ENCODE measurements at regions not wholly inside any gene's neighbourhood (a gene's known extent, or its start where the extent isn't known, plus 50 kb on each side); places are given as distances from the start of the nearest gene placed in this dataset.

DNA sequence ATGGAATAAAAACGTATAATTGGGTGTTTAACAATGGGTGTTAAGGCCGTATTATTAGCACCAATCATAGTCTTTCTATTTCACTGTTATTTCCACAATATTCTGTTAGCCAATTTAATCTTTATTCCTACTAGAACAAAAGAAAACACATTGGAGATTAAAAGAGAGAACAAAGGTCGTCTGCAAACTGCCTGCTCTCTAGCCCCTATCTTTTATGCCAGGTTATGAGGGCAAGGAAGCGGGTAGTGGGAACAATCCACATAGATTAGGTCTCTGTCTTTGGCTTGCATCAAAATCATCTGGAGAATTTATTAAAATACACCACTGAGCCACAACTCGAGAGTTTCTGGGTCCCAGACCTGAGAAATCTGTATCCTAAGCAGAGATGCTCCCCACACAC lies 69.4 kb upstream of the DSC1 start:
- no CpG with 5 or more reads among the region's 5 CpGs for whole genome bisulfite sequencing (ENCODE audit: insufficient coverage)
- Histone ChIP-seq H3K36me3 (ENCODE audit: control insufficient read depth, insufficient read depth, low read length) (no peaks in the 10 kb centered on the region), H3K4me1 (ENCODE audit: control insufficient read depth, insufficient read depth, low read length) (no peaks in the 10 kb centered on the region), H3K27me3 (ENCODE audit: control insufficient read depth, insufficient read depth, low read length) (no peaks in the 10 kb centered on the region), H3K9me3 (ENCODE audit: control insufficient read depth, insufficient read depth, low read length) (no peaks in the 10 kb centered on the region), H3K4me3 (ENCODE audit: low read depth, low read length) (no peak overlapping the region), H3K27ac (ENCODE audit: low read depth, low read length) (no peak overlapping the region)
- DNase-seq (ENCODE audit: low read depth in 4 of 6, low spot score in 6 of 6) = no peak

DNA sequence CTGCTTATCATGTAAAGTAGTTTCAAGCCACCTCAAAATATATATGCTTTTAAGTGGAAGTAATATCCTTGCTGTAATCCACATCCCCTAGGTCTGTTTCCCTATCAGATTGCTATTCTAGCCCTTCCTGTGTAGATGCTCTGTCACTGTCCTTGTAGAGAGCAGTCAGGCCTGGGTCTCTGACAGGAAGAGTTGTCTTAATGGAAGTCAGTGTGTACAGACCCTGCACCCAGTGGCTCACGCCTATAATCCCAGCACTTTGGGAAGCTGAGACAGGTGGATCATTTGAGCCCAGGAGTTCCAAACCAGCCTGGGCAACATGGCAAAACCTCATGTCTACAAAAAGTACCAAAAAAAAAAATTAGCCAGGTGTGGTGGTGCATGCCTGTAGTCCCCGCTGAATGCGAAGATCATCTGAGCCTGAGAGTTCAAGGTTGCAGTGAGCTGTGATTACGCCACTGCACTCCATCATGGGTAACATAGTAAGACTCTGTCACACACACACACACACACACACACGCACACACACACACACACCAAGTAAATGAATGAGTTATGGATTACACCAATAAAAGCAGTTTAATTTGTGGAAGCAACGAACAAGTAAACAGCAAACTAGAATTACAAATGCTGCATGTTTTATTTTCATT lies 70.2 kb upstream of the DSC1 start:
- H3K36me3 ChIP-seq (ENCODE audit: control insufficient read depth, insufficient read depth, low read length) = no peaks in the 10 kb centered on the region
- H3K9me3 ChIP-seq (ENCODE audit: control insufficient read depth, insufficient read depth, low read length) = no peaks in the 10 kb centered on the region
- H3K27ac ChIP-seq (ENCODE audit: low read depth, low read length) = no peak overlapping the region
- DNase-seq (ENCODE audit: low read depth in 4 of 6, low spot score in 6 of 6) = no peak
- no peaks in the 10 kb centered on the region for H3K27me3 ChIP-seq (ENCODE audit: control insufficient read depth, insufficient read depth, low read length)
- H3K4me1 ChIP-seq (ENCODE audit: control insufficient read depth, insufficient read depth, low read length) = no peaks in the 10 kb centered on the region
- WGBS (ENCODE audit: insufficient coverage) = 86% methylated on average over 2 of the region's 6 CpGs
- no peak overlapping the region for H3K4me3 ChIP-seq (ENCODE audit: low read depth, low read length)

DNA sequence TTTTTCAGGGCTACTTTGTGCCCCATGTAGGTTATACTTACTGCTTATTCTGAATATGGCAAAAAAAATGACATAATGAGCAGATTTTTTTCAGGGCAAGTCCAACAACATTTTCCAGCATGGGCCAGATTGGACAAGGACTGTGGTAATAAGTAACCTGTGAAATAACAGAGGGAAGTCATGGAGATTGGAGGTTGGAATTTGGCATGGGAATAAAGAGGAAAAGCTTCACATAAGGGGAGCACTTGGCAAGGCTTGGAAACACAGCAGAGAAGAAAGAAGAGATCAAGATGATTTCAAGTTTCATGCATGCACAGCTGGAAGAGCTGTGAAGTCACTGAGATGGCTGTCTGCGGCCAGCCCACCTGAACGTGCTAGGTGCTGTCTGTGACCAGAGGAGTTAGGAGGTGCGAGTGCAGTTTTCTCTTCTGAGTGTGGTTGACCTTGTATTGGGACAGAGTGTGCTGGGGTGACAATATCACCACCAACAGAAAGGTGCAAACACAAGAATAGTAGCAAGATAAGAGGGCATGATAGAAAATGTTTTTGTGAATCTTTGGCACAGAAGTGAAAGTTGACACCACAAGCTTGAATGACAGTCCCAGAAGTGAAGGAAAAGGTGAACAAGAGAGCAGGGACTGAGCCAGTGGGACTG lies 71.1 kb upstream of the DSC1 start:
- Histone ChIP-seq H3K4me3 (ENCODE audit: low read depth, low read length) (no peak overlapping the region), H3K9me3 (ENCODE audit: control insufficient read depth, insufficient read depth, low read length) (no peaks in the 10 kb centered on the region), H3K27me3 (ENCODE audit: control insufficient read depth, insufficient read depth, low read length) (no peaks in the 10 kb centered on the region), H3K27ac (ENCODE audit: low read depth, low read length) (no peak overlapping the region), H3K4me1 (ENCODE audit: control insufficient read depth, insufficient read depth, low read length) (no peaks in the 10 kb centered on the region), H3K36me3 (ENCODE audit: control insufficient read depth, insufficient read depth, low read length) (no peaks in the 10 kb centered on the region)
- 61% methylated on average over 3 of the region's 3 CpGs for WGBS (ENCODE audit: insufficient coverage)
- DNase-seq (ENCODE audit: low read depth in 4 of 6, low spot score in 6 of 6) = peak in 1 of 6 donors; percentile 37

DNA sequence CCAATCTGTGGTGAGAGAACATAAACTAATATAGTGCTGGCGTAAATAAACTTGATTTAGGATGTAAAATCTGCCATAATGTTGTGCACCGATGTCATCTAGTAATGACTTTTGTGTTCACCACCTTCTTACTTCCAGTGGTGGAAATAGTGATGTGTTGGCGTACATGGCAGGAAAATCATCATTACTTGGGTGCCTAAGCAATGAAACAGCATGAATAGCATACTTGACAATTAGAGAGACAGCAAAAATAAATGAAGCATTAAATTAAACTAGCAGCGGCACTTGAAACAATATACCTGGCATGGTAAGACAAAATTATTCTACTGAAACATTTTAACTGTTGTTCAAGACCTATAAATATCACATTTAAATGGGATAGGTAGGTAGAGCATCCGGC lies 73.2 kb upstream of the DSC1 start:
- H3K27ac ChIP-seq (ENCODE audit: low read depth, low read length) = no peak overlapping the region
- no peaks in the 10 kb centered on the region for H3K27me3 ChIP-seq (ENCODE audit: control insufficient read depth, insufficient read depth, low read length)
- no peaks in the 10 kb centered on the region for H3K36me3 ChIP-seq (ENCODE audit: control insufficient read depth, insufficient read depth, low read length)
- no peaks in the 10 kb centered on the region for H3K9me3 ChIP-seq (ENCODE audit: control insufficient read depth, insufficient read depth, low read length)
- 80% methylated on average over 1 of the region's 5 CpGs for WGBS (ENCODE audit: insufficient coverage)
- no peak overlapping the region for H3K4me3 ChIP-seq (ENCODE audit: low read depth, low read length)
- peak in 1 of 6 donors; percentile 82 for DNase-seq (ENCODE audit: low read depth in 4 of 6, low spot score in 6 of 6)
- H3K4me1 ChIP-seq (ENCODE audit: control insufficient read depth, insufficient read depth, low read length) = no peaks in the 10 kb centered on the region

DNA sequence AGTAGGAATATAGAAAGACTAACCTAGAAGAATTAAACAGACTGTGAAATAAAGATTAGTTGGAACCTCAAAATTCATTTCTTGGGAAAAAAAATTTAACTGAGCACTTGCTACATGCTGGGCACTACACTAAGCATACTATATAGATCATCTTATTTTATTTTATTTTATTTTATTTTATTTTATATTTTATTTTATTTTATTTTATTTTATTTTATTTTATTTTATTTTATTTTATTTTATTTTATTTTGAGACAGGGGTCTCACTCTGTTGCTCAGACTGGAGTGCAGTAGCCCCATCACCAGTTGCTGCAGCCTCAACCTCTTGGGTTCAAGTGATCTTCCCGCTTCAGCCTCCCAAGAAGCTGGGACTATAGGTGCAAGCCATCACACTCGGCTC lies 74.5 kb upstream of the DSC1 start:
- WGBS (ENCODE audit: insufficient coverage) = 100% methylated on average over 2 of the region's 2 CpGs
- H3K4me1 ChIP-seq (ENCODE audit: control insufficient read depth, insufficient read depth, low read length) = no peaks in the 10 kb centered on the region

DNA sequence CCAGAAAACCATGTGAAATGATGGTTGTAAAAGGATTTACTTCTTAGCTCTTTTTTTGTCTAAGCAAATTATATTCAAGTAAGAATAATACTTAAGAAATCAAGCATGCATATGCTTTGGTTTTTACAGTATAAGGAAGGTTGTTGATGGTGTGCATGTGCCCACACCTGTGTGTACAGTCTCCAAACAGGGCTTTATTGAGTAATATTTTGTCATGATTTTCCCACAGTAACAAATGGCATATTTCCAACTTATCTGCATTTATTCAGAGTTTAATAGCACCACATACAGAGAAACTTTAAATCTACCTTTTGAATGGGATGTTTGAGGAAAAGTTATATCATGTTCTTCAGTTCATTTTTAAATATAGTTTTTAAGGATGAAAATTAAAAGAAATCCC lies 76.5 kb upstream of the DSG1 start:
- no peaks in the 10 kb centered on the region for H3K36me3 ChIP-seq (ENCODE audit: control insufficient read depth, insufficient read depth, low read length)
- no peaks in the 10 kb centered on the region for H3K27me3 ChIP-seq (ENCODE audit: control insufficient read depth, insufficient read depth, low read length)
- no peak for DNase-seq (ENCODE audit: low read depth in 4 of 6, low spot score in 6 of 6)
- no peaks in the 10 kb centered on the region for H3K9me3 ChIP-seq (ENCODE audit: control insufficient read depth, insufficient read depth, low read length)
- no peak overlapping the region for H3K27ac ChIP-seq (ENCODE audit: low read depth, low read length)
- H3K4me1 ChIP-seq (ENCODE audit: control insufficient read depth, insufficient read depth, low read length) = peaks cover 2% of the 10 kb centered on the region
- no peak overlapping the region for H3K4me3 ChIP-seq (ENCODE audit: low read depth, low read length)

More for the DNA sequence above, 74.5 kb upstream of the DSC1 start:
- Histone ChIP-seq H3K9me3 (ENCODE audit: control insufficient read depth, insufficient read depth, low read length) (no peaks in the 10 kb centered on the region), H3K27me3 (ENCODE audit: control insufficient read depth, insufficient read depth, low read length) (no peaks in the 10 kb centered on the region), H3K36me3 (ENCODE audit: control insufficient read depth, insufficient read depth, low read length) (no peaks in the 10 kb centered on the region), H3K4me3 (ENCODE audit: low read depth, low read length) (no peak overlapping the region), H3K27ac (ENCODE audit: low read depth, low read length) (no peak overlapping the region)
- no peak for DNase-seq (ENCODE audit: low read depth in 4 of 6, low spot score in 6 of 6)

DNA sequence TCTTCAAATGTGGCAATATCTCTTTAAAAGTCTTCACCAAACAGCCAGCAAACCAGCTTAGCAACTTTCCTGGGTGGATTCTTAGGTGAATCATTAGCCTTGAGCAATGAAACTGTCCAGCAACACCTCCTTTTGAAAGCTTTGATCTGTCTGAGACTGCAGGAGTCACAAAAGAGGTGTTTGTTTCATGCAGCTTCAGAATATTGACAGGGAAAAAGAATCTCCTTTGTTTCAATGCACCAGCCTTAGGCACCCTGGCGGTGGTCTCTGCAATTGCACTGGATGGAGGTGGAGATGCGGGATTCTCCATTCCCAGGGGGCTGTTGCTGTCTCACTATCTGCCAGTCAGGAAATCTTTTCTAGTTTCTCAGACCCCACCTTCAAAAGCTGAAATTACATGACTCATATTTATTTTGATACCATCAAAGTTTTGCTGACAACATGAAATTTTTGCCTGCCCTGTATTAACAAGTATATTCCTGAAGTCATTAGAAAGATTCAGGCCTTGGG lies 76.0 kb upstream of the DSG1 start:
- Histone ChIP-seq H3K4me3 (ENCODE audit: low read depth, low read length) (no peak overlapping the region), H3K27me3 (ENCODE audit: control insufficient read depth, insufficient read depth, low read length) (no peaks in the 10 kb centered on the region), H3K4me1 (ENCODE audit: control insufficient read depth, insufficient read depth, low read length) (peaks cover 2% of the 10 kb centered on the region), H3K36me3 (ENCODE audit: control insufficient read depth, insufficient read depth, low read length) (no peaks in the 10 kb centered on the region), H3K9me3 (ENCODE audit: control insufficient read depth, insufficient read depth, low read length) (no peaks in the 10 kb centered on the region), H3K27ac (ENCODE audit: low read depth, low read length) (no peak overlapping the region)
- no peak for DNase-seq (ENCODE audit: low read depth in 4 of 6, low spot score in 6 of 6)
- WGBS (ENCODE audit: insufficient coverage) = no CpG with 5 or more reads among the region's 2 CpGs

DNA sequence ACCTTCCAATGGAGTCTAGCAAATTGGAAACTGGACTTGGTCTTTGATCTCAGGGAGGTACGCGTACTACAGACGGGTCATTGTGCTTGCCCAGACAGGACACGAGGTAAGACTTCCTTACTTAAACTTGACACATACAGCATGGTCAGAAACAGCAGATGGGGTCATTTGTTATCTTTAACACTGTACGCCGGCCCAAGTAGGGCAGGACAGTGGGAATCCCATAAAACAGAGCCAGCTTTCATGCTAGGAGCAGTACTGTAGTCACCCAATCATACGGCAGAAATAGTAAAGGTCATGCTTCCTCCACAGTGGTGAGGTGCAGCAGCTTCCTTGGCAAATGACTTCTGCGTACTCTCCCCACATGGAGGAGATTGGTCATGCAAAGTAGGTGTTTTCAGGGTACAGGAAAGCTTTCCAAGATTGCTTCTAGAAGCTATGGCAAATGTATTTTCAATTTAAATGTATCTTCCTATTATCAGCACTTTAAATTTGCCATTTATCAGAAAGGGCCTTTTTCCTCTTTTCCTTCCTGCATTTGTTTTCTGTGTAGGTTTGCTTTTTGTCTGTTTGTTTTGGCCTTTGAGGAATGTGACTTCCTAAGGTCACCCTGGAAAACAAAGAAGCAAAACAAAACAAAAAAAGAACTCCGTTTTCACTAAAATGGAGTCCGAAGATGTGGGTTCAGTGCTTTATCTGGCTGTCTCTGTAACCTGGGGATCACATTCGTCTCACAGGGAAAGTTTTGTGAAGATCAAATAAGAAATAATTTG lies 74.0 kb upstream of the DSG1 start:
- Histone ChIP-seq H3K36me3 (ENCODE audit: control insufficient read depth, insufficient read depth, low read length) (no peaks in the 10 kb centered on the region), H3K27ac (ENCODE audit: low read depth, low read length) (peak overlapping the region; percentile 70), H3K4me3 (ENCODE audit: low read depth, low read length) (no peak overlapping the region), H3K9me3 (ENCODE audit: control insufficient read depth, insufficient read depth, low read length) (no peaks in the 10 kb centered on the region), H3K27me3 (ENCODE audit: control insufficient read depth, insufficient read depth, low read length) (no peaks in the 10 kb centered on the region), H3K4me1 (ENCODE audit: control insufficient read depth, insufficient read depth, low read length) (peaks cover 2% of the 10 kb centered on the region)
- 50% methylated on average over 8 of the region's 11 CpGs for WGBS (ENCODE audit: insufficient coverage)
- DNase-seq (ENCODE audit: low read depth in 4 of 6, low spot score in 6 of 6) = peak in 1 of 6 donors; percentile 8

DNA sequence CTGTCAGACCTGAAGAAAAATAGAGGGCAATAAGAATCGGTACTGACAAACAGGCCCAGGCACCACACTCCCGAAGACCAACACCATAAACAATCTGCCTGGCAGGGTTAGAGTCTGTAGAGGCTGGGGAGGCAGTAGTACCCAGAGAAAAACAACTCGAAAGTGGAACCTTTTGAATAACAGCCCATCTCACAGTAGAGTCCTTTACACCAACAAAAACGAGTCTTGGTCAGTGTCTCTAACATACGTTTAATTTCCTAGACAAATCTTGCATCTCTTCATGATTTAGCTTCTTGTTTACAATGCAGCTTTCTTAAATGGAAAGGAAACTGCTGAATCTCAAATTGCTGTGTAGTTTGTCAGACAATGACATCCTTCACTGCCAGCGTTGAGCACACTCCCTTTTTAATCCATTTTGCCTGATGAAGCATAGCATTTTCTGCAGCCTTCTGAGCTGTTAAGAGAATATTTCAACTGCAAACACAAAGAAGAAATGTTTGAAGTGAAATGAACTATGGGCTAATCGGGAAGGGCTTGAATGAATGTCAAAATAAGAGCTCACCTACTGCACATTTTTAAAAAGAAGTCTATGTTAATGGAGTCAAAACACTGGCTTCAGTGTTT lies 73.1 kb upstream of the DSG1 start:
- peak overlapping the region; percentile 70 for H3K27ac ChIP-seq (ENCODE audit: low read depth, low read length)
- H3K36me3 ChIP-seq (ENCODE audit: control insufficient read depth, insufficient read depth, low read length) = no peaks in the 10 kb centered on the region
- H3K4me1 ChIP-seq (ENCODE audit: control insufficient read depth, insufficient read depth, low read length) = peaks cover 2% of the 10 kb centered on the region
- 12% methylated on average over 4 of the region's 7 CpGs for WGBS (ENCODE audit: insufficient coverage)
- H3K27me3 ChIP-seq (ENCODE audit: control insufficient read depth, insufficient read depth, low read length) = no peaks in the 10 kb centered on the region
- no peak overlapping the region for H3K4me3 ChIP-seq (ENCODE audit: low read depth, low read length)
- no peaks in the 10 kb centered on the region for H3K9me3 ChIP-seq (ENCODE audit: control insufficient read depth, insufficient read depth, low read length)
- DNase-seq (ENCODE audit: low read depth in 4 of 6, low spot score in 6 of 6) = peak in 4 of 6 donors; percentile 2 to 76 (median 26)

Measured in spinal cord (tissue), 9 donors.